Tibial nerve (tissue), 3 donors: ENCODE measurements at regions not wholly inside any gene's neighbourhood (a gene's known extent, or its start where the extent isn't known, plus 50 kb on each side); places are given as distances from the start of the nearest gene placed in this dataset.

Experiments used
- POLR2A ChIP-seq, 2 donors: fragments of 450-650 bp; IDR thresholded peaks; one replicate each; pipeline ENCODE4 v1.6.1; 2017; ENCODE audit warnings: antibody characterized with exemption in 2 of 2, mild to moderate bottlenecking in 2 of 2, moderate library complexity in 2 of 2
- TF ChIP-seq, protein P1 (sequence below), 5 experiments: fragments of 200-600 bp in 3 of 5; fragments of 450-650 bp in 2 of 5; sonication (generic) in 3 of 5; IDR thresholded peaks; one replicate each; pipeline ENCODE4 v1.5.1; 2016 to 2019; ENCODE audit warnings: antibody characterized with exemption in 5 of 5, mild to moderate bottlenecking in 3 of 5, moderate library complexity in 2 of 5

DNA sequence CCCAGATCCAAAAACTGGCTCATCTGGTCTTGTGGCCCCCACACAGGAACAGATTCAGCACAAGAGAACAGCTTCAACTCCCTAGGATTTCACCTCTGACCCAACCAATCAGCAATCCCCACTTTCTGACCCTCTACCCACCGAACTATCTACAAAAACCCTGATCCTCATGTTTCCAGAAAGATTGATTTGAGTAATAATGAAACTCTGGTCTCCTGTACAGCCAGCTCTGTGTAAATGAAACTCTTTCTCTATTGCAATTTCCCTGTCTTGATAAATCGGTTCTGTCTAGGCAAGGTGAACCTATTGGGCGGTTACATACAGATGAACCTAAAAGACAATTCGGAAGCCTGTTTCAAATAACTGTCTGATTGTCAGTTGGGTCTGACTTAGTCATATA, 847.6 kb upstream of the ALCAM start:
- TF ChIP-seq, protein P1, sequence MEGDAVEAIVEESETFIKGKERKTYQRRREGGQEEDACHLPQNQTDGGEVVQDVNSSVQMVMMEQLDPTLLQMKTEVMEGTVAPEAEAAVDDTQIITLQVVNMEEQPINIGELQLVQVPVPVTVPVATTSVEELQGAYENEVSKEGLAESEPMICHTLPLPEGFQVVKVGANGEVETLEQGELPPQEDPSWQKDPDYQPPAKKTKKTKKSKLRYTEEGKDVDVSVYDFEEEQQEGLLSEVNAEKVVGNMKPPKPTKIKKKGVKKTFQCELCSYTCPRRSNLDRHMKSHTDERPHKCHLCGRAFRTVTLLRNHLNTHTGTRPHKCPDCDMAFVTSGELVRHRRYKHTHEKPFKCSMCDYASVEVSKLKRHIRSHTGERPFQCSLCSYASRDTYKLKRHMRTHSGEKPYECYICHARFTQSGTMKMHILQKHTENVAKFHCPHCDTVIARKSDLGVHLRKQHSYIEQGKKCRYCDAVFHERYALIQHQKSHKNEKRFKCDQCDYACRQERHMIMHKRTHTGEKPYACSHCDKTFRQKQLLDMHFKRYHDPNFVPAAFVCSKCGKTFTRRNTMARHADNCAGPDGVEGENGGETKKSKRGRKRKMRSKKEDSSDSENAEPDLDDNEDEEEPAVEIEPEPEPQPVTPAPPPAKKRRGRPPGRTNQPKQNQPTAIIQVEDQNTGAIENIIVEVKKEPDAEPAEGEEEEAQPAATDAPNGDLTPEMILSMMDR (IDR thresholded peaks at IDR 0.05): no peak
- TF ChIP-seq POLR2A (IDR thresholded peaks at IDR 0.05): no peak
